HAP-1 (cell line): ENCODE measurements at regions not wholly inside any gene's neighbourhood (a gene's known extent, or its start where the extent isn't known, plus 50 kb on each side); places are given as distances from the start of the nearest gene placed in this dataset.

Experiments used
- DNase-seq, 2 experiments: peaks; one replicate each; pipeline ENCODE4 v3.0.0-alpha.2; 2016 to 2020; ENCODE audit warnings: low spot score in 2 of 2
- H3K27me3 ChIP-seq: fragments of 250-450 bp; sonication (Bioruptor Pico); 2 replicates; pipeline ENCODE4 v1.5.1; 2020; ENCODE audit warnings: low read depth, mild to moderate bottlenecking, moderate library complexity
- H3K36me3 ChIP-seq: fragments of 250-450 bp; sonication (Bioruptor Pico); replicated peaks from 2 replicates; pipeline ENCODE4 v1.5.1; 2020; ENCODE audit warnings: mild to moderate bottlenecking
- H3K4me1 ChIP-seq: fragments of 250-450 bp; sonication (Bioruptor Pico); 2 replicates; pipeline ENCODE4 v1.5.1; 2020; ENCODE audit warnings: mild to moderate bottlenecking
- H3K4me3 ChIP-seq: fragments of 250-450 bp; sonication (Bioruptor Pico); 2 replicates; pipeline ENCODE4 v1.5.1; 2020; ENCODE audit warnings: mild to moderate bottlenecking, moderate library complexity
- H3K9me3 ChIP-seq: fragments of 250-450 bp; sonication (Bioruptor Pico); 2 replicates; pipeline ENCODE4 v1.5.1; 2020; ENCODE audit warnings: mild to moderate bottlenecking, moderate library complexity
- in situ Hi-C: fragments of 300-500 bp; cut with MboI; formaldehyde crosslinking; loops from 3 replicates; pipeline ENCODE4 v1.14.3; 2020; ENCODE audit warnings: low sequenced_read_pairs, inconsistent platforms, mixed read lengths

DNA sequence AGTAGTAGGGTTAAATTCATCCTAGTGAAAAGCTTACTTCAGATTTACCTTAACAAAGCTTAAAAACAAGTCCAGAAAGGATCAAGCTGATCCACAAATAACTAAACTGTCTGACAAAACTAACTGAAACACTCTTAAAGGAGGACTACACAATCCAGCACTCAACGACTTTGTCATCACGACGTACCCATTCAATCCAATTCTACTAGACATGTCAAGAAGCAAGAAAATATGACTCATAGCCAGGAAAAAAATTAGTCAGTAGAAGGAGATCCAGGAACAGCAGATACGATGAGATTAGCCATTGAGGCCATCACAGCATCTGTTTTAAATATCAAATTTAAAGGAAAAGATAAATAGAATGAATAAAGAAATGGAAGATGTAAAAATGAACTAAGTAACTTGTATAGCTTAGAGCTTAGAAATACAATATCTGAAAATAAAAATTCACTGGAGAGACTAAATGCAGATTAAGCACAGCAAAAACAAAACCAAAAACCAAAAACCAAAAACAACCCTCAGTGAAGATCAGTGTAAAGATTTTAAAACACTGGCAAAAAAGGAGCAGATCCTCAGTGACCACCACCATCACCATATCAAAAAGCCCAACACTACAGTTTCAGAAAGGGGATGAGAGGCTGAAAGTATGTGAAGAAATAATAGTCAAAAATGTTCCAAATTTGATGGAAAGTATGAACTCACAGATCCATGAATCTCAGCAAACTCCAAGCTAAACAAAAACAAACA is 95.0 kb upstream of the CCND2 start:
- in situ Hi-C loops = no loop called here
- Histone ChIP-seq H3K27me3 (no peaks in the 10 kb centered on the region; the same call in 1 of the 2 replicates), H3K4me3 (no peak overlapping the region), H3K4me1 (no peaks in the 10 kb centered on the region), H3K36me3 (no peaks in the 10 kb centered on the region), H3K9me3 (no peaks in the 10 kb centered on the region)
- DNase-seq = no peak

DNA sequence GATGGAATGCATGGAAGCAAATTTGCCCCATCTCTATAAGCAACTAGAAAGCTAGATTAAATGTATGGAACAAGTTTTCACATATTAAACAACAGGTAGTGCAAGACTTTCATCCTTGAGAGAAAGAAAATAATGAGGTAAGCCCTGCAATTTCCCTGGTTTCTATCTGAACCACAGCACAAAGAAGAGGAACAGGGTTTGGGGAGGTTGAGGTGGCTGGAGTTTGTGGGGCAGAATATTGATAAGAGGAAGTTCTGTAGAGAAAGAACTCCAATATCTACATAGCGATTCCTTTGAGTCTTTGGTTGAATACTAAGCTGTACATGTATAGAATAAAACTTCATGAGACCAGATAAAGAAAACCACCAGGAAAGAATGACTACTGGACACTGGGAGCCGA is 96.3 kb upstream of the CCND2 start:
- in situ Hi-C loops = no loop called here
- no peak for DNase-seq
- Histone ChIP-seq H3K36me3 (no peaks in the 10 kb centered on the region), H3K4me3 (no peak overlapping the region), H3K9me3 (no peaks in the 10 kb centered on the region), H3K27me3 (no peaks in the 10 kb centered on the region; the same call in 1 of the 2 replicates), H3K4me1 (no peaks in the 10 kb centered on the region)

DNA sequence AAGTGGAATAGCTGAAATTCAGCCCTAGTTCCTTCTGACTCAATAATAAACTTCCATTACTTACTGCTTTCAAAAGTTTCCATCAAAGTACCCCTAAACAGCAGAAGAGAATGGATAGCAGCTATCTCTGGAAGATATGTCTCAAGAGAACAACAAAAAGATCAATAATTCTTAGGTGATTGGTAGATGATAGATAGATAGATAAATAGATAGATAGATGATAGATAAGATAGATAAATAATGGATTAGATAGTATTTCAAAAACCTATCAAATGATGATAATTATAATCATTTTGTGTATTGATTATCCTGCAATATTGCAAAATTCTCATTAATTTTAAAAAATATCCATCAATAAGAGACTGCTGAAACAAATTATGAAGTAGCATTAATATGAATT is 97.4 kb upstream of the CCND2 start:
- Histone ChIP-seq H3K4me3 (no peak overlapping the region), H3K4me1 (no peaks in the 10 kb centered on the region), H3K36me3 (no peaks in the 10 kb centered on the region), H3K27me3 (no peaks in the 10 kb centered on the region; the same call in 1 of the 2 replicates), H3K9me3 (no peaks in the 10 kb centered on the region)
- in situ Hi-C loops = no loop called here
- no peak for DNase-seq

DNA sequence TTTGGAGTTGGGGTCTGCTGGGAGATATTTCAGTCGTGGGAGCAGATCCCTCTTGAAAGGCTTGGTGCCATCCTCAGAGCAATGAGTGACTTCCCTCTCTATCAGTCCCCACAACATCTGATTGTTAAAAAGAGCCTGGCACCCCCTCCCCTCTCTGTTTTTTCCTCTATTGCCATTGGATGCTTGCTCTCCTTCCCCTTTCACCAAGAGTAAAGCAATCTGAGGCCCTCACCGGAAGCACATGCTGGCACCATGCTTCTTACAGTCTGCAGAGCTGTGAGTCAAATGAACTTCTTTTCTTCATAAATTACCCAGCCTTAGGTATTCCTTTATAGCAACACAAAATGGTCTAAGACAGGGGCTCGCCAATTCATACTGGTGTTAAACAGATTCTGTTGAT is 99.1 kb upstream of the CCND2 start:
- Histone ChIP-seq H3K27me3 (no peaks in the 10 kb centered on the region; the same call in none of the 2 replicates), H3K36me3 (no peaks in the 10 kb centered on the region), H3K9me3 (no peaks in the 10 kb centered on the region), H3K4me3 (no peak overlapping the region), H3K4me1 (no peaks in the 10 kb centered on the region)
- in situ Hi-C loops = no loop called here
- DNase-seq = no peak

DNA sequence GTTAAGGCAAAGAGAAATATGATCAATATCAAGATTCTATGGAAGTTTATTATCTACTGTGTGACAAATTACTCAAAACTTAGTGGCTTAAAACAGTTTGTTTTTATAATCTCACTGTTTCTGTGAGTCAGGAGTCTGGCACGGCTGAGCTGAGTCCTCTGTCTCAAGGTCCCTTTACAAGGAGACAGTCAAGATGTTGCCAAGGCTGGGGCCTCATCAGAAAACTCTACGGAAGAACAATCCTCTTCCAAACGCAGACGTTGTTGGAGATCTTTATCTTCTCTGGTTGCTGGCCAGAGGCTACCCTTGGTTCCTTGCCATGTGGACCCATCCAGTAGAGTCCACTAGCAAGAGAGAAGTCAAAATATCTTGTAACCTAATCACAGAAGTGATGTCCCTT is 100.6 kb upstream of the CCND2 start:
- Histone ChIP-seq H3K36me3 (no peaks in the 10 kb centered on the region), H3K4me3 (no peak overlapping the region), H3K27me3 (no peaks in the 10 kb centered on the region; the same call in 1 of the 2 replicates), H3K4me1 (no peaks in the 10 kb centered on the region), H3K9me3 (no peaks in the 10 kb centered on the region)
- DNase-seq = no peak
- in situ Hi-C loops = no loop called here

DNA sequence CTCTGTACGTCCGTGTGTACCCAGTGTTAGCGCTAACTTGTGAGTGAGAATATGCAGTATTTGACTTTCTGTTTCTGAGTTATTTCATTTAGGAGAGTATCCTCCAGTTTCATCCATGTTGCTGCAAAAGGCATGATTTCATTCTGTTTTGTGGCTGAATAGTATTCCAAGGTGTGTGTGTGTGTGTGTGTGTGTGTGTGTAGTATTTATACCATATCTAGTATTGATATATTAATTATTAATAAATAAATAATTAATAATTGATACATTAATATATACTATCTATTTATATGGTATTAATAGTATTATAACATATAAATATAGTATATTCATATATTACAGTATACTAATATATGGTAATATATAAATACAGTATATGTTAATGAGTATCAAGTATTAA is 101.8 kb upstream of the CCND2 start:
- Histone ChIP-seq H3K4me3 (no peak overlapping the region), H3K4me1 (no peaks in the 10 kb centered on the region), H3K9me3 (no peaks in the 10 kb centered on the region), H3K27me3 (no peaks in the 10 kb centered on the region; the same call in 1 of the 2 replicates), H3K36me3 (no peaks in the 10 kb centered on the region)
- DNase-seq = no peak
- in situ Hi-C loops = no loop called here

DNA sequence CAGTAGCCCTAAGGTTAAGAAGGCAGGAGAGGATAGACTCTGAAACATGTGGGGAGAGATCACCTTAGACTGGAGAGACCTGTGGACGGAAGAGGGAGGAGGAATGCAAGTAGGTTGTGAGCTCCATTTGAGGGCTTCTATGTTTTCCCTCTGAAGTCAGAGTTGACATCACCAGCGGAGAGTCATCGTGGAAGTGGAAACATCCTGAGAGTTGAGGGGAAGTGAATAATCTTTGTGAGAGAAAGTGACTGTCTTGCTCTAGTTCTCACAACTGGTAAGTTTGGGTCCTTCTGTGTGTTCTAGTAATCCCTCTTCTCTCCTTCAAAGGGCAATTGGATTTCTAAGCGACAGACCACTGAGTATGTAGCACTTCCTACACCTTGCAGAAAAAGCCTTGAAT is 103.6 kb upstream of the CCND2 start:
- no peaks in the 10 kb centered on the region for H3K9me3 ChIP-seq
- H3K36me3 ChIP-seq = no peaks in the 10 kb centered on the region
- no peak overlapping the region for H3K4me3 ChIP-seq
- DNase-seq = no peak
- in situ Hi-C loops = no loop called here
- no peaks in the 10 kb centered on the region; the same call in 1 of the 2 replicates for H3K27me3 ChIP-seq
- no peaks in the 10 kb centered on the region for H3K4me1 ChIP-seq

DNA sequence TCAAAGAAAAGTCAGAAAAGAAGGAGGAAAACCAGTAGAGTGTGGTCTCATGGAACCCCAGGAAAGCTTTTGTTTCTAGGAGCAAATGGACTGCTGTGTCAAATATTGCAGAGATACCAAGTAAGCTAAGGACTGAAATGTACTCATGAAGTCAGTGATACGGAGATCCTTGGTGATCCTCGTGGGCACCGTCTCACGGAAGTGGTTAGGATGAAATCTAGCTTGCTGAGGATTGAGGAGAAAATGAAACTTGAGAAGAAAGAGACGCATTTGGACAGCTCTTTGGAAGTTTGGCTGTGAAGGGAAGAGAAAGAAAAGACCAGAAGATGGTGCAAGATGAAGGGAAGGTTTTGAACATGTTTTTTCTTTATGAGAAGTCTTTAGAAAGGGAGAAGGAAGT is 104.0 kb upstream of the CCND2 start:
- Histone ChIP-seq H3K27me3 (no peaks in the 10 kb centered on the region; the same call in 1 of the 2 replicates), H3K4me3 (no peak overlapping the region), H3K4me1 (no peaks in the 10 kb centered on the region), H3K36me3 (no peaks in the 10 kb centered on the region), H3K9me3 (no peaks in the 10 kb centered on the region)
- in situ Hi-C loops = no loop called here
- no peak for DNase-seq

DNA sequence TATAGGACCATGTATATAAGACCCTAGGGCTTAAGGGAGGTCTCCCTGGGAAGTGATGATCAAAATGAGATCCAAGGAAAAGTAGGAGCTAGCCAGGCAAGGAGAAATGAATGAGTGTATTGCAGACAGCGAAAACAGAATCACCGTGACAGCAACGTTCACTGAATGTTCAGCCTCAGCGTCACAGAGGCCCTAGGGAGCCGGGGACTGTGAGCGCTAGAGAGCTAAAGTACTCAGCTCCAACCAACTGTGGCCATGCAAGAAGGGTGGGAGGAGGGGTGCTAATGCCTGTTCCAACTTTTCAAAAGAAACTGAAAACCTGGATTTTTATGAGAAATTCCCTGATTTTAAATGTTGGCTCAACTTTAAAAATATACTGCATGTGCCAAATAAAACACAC is 105.5 kb upstream of the CCND2 start:
- H3K4me3 ChIP-seq = no peak overlapping the region
- H3K4me1 ChIP-seq = no peaks in the 10 kb centered on the region
- H3K9me3 ChIP-seq = no peaks in the 10 kb centered on the region
- H3K36me3 ChIP-seq = no peaks in the 10 kb centered on the region
- no peak for DNase-seq
- in situ Hi-C loops = no loop called here
- no peaks in the 10 kb centered on the region; the same call in 1 of the 2 replicates for H3K27me3 ChIP-seq

DNA sequence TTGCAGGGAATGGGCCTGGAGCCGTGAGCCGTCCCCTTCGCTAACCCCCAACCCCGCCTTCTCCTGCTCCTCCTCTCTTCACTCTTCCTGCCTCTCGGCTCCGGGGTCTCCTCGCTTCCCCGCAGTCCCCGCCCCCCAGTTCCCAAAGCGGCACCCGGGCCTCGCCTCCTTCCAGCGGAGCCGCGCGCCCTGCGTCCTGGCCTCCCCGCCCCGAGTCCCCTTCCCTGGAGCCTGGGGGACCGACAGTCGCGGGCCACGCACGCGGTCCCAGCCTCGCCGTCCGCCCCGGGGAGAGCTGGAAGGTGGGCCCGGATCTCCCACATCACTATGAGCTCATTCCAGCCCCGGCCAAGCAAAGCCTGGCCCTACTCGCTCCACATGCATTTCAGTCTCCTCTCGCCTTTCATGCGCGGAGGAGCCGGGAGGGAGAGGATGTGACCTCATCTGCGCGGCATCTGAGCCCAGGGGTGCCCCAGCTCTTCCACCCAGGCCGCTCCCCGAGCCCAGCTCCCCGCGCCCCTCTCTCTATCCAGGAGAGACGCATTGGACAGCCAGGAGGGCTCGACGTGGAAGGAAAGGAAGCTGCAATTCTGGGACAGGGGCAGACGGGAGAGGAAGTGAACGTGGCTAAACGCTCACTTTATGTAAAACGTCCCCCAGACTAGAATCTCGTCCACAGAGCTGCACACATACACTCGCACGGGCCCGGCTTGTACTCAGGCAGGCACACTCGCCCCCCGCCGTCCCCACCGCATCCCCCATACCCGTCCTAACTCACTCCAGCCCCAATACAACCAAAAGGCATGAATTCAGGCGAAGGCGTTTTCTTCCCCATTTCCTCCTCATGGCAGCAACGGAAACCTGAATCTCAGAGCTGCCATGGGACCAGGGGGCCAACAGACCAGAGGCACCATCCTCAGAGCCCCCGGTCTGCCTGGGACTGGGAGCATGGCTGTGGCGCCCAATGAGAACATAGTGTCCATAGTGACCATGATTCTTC is 108.7 kb upstream of the CCND2 start:
- H3K9me3 ChIP-seq = no peaks in the 10 kb centered on the region
- no peaks in the 10 kb centered on the region for H3K36me3 ChIP-seq
- H3K4me1 ChIP-seq = no peaks in the 10 kb centered on the region
- DNase-seq = no peak
- H3K4me3 ChIP-seq = no peak overlapping the region
- no peaks in the 10 kb centered on the region; the same call in 1 of the 2 replicates for H3K27me3 ChIP-seq
- in situ Hi-C loops = no loop called here

DNA sequence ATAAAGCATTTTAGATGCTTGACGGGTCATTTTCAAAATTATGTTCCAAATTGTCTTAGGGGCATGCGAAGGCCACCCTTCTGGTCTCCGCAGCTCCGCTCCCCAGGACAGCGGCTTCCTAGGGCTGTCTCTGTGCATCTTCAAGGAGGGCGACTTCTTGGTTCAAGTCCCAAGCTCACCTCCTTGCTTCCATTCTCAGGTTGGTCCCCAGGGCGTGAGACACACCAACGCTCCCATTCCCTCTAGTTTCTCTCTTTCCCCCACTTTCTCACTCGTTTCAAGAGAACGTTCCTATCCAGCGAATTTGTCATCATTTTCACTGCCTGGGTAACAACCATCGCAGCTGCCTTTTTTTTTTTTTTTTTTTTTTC is 109.4 kb upstream of the CCND2 start:
- Histone ChIP-seq H3K27me3 (no peaks in the 10 kb centered on the region; the same call in 1 of the 2 replicates), H3K4me3 (no peak overlapping the region), H3K9me3 (no peaks in the 10 kb centered on the region), H3K36me3 (no peaks in the 10 kb centered on the region), H3K4me1 (no peaks in the 10 kb centered on the region)
- in situ Hi-C loops = no loop called here
- no peak for DNase-seq

DNA sequence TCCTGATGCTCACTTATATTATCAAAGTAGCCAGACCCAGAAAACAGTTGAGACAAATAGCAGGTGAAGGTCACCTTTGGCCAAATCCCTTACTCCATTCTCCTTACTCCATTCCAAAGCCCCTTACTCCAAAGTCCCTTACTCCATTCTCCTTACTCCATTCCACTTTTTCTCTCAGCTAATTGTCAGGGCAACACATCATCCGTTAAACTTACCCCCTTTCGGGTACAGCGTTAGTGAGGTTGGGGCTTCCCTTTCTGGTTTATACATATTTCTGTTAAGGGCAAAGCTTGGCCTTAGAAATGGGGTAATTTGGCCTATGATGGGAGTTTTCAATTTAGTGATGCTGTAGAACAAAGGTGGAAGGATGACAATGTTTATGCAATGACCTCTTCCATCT is 111.8 kb upstream of the CCND2 start:
- no peak for DNase-seq
- no peak overlapping the region for H3K4me3 ChIP-seq
- in situ Hi-C loops = no loop called here

DNA sequence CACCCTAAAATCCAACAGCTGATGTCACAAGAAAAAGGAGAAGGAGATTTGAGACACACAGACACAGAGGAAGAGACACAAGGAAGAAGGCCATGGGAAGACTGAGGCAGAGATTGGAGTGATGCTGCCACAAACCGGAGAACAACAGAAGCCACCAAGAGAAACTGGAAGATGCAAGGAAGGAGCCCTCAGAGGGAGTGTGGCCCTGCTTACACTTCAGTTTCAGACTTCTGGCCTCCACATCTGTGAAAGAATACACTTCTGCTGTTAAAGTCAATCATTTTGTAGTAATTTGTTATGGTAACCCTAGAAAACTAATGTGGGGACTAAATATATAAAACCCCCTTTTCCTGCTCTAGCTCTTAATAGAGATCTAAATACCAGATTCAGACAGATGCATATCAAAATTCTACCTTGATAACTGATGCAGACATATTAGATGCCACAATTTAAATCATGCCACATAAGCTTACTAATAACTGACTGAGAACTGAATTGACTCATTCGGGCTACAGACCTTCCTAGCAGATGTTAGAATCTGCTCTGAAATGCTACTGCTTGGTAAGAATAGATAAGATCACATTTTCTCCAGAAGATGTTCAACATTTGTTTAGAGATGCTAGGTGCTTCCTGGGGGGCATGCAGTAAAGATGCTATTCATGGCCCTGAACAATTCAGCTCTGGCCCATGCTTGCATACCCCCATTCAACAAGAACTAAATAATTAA is 113.1 kb upstream of the CCND2 start:
- in situ Hi-C loops = no loop called here
- no peak for DNase-seq
- no peaks in the 10 kb centered on the region for H3K27me3 ChIP-seq
- H3K4me1 ChIP-seq = no peaks in the 10 kb centered on the region
- no peaks in the 10 kb centered on the region for H3K36me3 ChIP-seq
- H3K9me3 ChIP-seq = no peaks in the 10 kb centered on the region
- H3K4me3 ChIP-seq = no peak overlapping the region

More for the DNA sequence above, 111.8 kb upstream of the CCND2 start:
- Histone ChIP-seq H3K27me3 (no peaks in the 10 kb centered on the region), H3K36me3 (no peaks in the 10 kb centered on the region), H3K4me1 (no peaks in the 10 kb centered on the region), H3K9me3 (no peaks in the 10 kb centered on the region)
